WI38 (cell line): ENCODE measurements at regions not wholly inside any gene's neighbourhood (a gene's known extent, or its start where the extent isn't known, plus 50 kb on each side); places are given as distances from the start of the nearest gene placed in this dataset.

Experiments used
- H3K4me3 ChIP-seq: 2 replicates; pipeline ENCODE4 v1.5.1; 2011; ENCODE audit warnings: low read depth, mild to moderate bottlenecking, control low read depth, low read length
- TF ChIP-seq, protein P1 (sequence below): IDR thresholded peaks from 2 replicates; pipeline ENCODE4 v1.5.1; 2012; ENCODE audit warnings: low read depth, mild to moderate bottlenecking, control low read depth, low read length

DNA sequence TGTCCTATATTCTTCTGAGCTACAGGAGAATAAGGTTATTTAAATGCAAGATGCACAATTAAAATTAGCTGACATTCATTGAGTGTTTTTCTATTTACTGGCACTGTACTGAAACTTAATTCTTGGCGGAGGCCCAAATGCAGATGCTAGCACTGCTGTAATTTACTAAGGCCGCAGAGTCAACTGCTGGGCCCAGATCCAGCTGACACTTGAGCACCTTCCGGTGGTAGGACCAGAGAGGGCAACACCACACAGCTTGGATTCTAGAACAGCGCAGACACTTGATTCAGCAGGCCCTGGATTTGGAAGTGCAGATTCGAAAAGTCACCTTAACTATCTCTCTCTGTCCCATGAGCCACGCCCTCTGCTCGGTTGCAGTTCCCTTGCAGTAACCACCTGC, 228.6 kb upstream of the TMEM72 start:
- TF ChIP-seq, protein P1, sequence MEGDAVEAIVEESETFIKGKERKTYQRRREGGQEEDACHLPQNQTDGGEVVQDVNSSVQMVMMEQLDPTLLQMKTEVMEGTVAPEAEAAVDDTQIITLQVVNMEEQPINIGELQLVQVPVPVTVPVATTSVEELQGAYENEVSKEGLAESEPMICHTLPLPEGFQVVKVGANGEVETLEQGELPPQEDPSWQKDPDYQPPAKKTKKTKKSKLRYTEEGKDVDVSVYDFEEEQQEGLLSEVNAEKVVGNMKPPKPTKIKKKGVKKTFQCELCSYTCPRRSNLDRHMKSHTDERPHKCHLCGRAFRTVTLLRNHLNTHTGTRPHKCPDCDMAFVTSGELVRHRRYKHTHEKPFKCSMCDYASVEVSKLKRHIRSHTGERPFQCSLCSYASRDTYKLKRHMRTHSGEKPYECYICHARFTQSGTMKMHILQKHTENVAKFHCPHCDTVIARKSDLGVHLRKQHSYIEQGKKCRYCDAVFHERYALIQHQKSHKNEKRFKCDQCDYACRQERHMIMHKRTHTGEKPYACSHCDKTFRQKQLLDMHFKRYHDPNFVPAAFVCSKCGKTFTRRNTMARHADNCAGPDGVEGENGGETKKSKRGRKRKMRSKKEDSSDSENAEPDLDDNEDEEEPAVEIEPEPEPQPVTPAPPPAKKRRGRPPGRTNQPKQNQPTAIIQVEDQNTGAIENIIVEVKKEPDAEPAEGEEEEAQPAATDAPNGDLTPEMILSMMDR = no peak
- H3K4me3 ChIP-seq = no peak overlapping the region

DNA sequence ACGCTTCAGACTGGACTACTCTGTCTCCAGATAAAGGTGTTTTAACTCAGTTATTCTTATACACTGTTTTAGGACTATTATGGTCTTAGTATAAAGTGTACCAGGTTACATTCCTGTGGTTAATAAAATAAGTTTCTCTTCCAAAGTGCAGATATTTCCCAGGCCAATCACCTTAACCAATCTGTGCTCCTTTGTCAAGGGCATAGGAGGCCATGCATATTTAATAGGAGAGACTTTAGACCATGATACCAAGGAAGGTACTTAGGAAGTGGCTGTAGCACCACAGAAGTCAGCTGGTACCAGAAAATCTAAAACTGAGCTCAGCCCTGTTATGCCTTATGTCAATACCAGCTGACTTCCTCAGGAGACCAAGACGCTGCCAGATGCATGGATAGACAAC, 226.5 kb upstream of the TMEM72 start:
- H3K4me3 ChIP-seq = no peak overlapping the region
- TF ChIP-seq, protein P1 = no peak

DNA sequence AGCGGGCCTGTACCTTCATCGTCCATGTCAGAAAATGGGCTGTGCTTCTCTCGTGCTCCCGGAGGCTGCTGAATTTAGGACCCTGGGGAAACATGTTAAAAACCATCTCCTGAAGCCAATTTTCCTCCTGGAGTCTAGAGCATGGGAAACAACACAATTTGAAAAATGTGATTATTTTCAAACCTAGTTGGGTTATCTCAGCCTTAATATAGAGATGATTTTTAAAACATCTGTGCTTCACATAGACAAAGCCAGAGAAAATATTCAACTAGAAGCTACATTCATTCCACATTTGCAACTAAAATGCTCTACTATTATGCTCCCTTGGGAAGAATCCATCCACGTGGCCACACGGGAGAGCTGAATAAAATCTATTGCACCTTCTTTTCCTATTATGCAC, 225.9 kb upstream of the TMEM72 start:
- TF ChIP-seq, protein P1 = no peak
- H3K4me3 ChIP-seq = no peak overlapping the region

DNA sequence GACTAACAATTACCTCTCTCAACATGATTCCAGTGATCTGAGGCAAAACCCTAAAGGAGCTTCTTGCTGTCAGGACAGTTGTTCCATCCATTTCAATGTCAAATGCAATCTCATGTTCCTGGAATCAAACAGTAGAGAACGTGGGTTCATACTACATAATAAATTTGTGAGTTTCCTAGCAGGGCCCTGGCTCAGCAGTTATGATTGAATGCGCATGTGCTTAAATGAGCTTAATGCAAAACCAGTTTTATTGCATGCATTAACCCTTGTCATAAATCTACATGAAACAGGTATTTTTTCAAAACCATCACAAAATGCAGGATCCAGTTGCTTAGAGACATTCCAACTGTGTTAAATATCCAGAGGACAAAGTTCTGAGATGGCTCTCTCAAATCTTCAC, 225.4 kb upstream of the TMEM72 start:
- TF ChIP-seq, protein P1 = no peak
- H3K4me3 ChIP-seq = no peak overlapping the region

DNA sequence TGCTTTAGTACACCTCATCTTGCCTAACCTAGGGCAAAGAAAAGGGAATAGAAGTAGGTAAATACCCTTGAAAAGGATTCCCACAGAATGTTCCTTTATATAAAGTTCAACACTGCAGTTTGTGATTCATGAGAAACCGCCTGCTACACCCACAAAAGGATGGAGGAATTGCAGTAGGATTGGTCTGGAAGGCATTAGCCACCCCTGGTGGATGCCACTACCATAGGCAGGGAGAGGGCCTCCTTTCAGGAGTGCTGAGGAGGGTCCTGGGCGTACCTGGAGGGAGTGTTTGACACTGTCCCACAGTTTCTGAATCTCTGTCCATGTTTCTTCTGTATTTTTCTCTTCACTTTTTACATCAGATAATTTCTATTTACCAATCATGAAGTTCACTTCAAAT, 221.8 kb upstream of the TMEM72 start:
- H3K4me3 ChIP-seq = no peak overlapping the region
- TF ChIP-seq, protein P1 = no peak

DNA sequence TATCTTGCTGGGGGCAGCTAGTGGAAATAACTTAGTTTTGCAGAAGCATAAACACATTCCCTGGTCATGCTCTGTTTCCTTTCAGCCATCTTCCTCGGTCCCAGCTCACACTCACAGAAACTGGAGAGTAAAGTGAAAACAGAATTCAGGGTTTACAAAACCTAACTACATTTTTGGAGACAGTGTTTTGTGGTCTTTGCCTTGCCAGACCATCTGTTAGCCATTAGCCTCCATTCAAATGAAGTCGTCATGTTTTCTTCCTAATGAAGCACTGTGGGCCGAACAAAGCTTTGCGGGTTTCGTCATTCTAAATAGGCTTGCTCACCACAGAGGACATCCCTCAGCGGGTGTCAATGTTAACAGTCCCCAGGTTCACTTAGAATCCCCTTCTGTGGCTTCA, 214.6 kb upstream of the TMEM72 start:
- TF ChIP-seq, protein P1 = no peak
- peak overlapping the region; percentile 22; the same call in 1 of the 2 replicates for H3K4me3 ChIP-seq

DNA sequence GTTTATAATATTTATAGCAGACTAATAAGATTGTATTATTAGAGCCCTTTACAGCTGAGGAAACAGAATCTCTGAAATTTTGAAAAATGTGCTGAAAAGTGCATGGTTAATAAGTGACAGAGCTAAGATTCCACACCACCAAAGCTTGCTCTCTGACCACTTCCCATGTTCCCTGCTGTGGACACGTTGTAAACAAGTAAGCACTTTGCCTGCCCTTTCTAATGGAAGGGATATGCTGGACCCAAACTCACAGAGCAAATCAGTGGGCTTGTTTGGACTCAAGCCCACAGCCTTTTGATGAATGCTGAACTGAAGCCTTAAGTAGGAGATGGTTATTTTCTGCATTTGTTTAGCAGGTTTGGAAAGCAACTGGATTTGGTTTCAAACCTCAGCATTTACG, 214.0 kb upstream of the TMEM72 start:
- TF ChIP-seq, protein P1 = no peak
- no peak overlapping the region for H3K4me3 ChIP-seq
